Brain microvascular endothelial cell (primary cell): ENCODE measurements at regions not wholly inside any gene's neighbourhood (a gene's known extent, or its start where the extent isn't known, plus 50 kb on each side); places are given as distances from the start of the nearest gene placed in this dataset.
"Not testable (repeated sequence)": the region's sequence is repeated elsewhere in the genome, so short reads cannot be mapped to it uniquely, and the experiment has no call there.

ENCODE experiments used
- DNase-seq: peaks from one replicate; pipeline ENCODE4 v3.0.0-alpha.2; 2020
- H3K27ac ChIP-seq: fragments of 250-450 bp; sonication (Bioruptor Pico); 2 replicates; pipeline ENCODE4 v1.5.1; 2020; ENCODE audit warnings: mild to moderate bottlenecking, moderate library complexity
- H3K27me3 ChIP-seq: fragments of 250-450 bp; sonication (Bioruptor Pico); replicated peaks from 2 replicates; pipeline ENCODE4 v1.5.1; 2020; ENCODE audit warnings: mild to moderate bottlenecking
- H3K36me3 ChIP-seq: fragments of 250-450 bp; sonication (Bioruptor Pico); replicated peaks from 2 replicates; pipeline ENCODE4 v1.5.1; 2020; ENCODE audit warnings: mild to moderate bottlenecking
- H3K4me3 ChIP-seq: 2 replicates; pipeline ENCODE4 v1.5.1; 2011; ENCODE audit warnings: low read depth, mild to moderate bottlenecking, control low read depth, low read length, moderate library complexity
- CTCF ChIP-seq: IDR thresholded peaks from 2 replicates; pipeline ENCODE4 v1.5.1; 2011; ENCODE audit warnings: low read depth, mild to moderate bottlenecking, moderate library complexity, low read length, control low read depth, inconsistent platforms; ENCODE audit errors: missing control alignments
- in situ Hi-C: cut with HindIII; loops from 2 replicates; pipeline ENCODE4 v1.10.0; 2017; ENCODE audit warnings: low sequenced_read_pairs, low pct_ligation_motif_present

DNA sequence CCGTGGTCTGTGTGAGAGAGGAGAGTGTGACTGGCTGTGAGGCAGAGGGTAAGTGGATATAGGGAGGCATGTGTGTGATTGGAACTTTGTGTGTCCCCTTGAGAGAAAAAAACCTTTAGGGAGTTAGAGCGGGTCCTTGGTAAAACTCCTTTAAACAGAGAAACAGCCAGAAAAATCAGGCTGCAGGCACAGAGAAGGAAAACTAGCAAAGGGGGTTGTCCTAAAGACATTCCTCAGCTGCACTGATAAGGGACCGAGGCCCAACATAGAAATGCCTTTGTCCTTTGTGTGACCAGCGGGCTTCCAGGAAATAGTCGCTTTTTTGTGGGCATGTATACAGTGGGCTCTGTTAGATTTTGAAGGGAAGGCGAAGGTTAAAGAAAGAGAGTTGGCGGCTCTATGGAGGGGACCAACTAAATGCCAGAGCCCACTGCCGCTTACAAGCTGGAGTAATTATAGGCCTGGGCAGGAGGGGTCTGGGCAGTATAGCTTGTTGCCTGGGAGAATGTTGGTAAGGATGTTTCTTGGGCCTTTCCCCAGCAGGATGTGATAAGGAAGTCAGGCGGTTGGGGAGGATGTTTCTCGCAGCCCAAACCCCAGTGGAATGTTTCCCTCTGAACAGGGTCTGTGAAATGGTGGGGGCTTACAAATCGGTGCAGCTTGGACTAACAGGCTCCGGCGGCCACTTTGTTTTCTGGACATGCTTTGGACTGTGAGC lies 313.7 kb upstream of the ZNF337 start:
- Histone ChIP-seq H3K4me3 (peak overlapping the region; percentile 68), H3K27ac (peak overlapping the region; percentile 93)
- H3K27me3 ChIP-seq, H3K36me3 ChIP-seq, in situ Hi-C loops: not testable (repeated sequence)
- peak; percentile 46 for DNase-seq

- Histone ChIP-seq H3K4me3 (peak overlapping the region; percentile 68), H3K27ac (peak overlapping the region; percentile 93)
- in situ Hi-C loops, H3K27me3 ChIP-seq, H3K36me3 ChIP-seq: not testable (repeated sequence)
- DNase-seq: peak; percentile 94
Observed at GRCh38 chr20:26009402-26010223, 313.0 kb upstream of the ZNF337 start.

DNA sequence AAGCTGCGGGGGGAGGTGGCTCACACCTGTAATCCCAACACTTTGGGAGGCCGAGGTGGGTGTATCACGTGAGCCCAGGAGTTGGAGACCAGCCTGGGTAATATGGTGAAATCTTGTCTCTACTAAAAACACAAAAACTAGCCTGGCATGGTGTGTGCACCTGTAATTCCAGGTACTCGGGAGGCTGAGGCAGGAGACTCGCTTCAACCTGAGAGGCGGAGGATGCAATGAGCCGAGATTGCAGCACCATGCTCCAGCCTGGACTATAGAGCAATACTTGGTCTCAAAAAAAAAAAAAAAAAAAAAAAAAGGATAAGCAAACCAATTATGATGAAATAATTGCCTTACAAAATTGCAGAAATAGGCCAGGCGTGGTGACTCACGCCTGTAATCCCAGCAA lies 311.4 kb upstream of the ZNF337 start:
- H3K4me3 ChIP-seq, H3K36me3 ChIP-seq, in situ Hi-C loops, H3K27me3 ChIP-seq, DNase-seq, H3K27ac ChIP-seq: not testable (repeated sequence)

DNA sequence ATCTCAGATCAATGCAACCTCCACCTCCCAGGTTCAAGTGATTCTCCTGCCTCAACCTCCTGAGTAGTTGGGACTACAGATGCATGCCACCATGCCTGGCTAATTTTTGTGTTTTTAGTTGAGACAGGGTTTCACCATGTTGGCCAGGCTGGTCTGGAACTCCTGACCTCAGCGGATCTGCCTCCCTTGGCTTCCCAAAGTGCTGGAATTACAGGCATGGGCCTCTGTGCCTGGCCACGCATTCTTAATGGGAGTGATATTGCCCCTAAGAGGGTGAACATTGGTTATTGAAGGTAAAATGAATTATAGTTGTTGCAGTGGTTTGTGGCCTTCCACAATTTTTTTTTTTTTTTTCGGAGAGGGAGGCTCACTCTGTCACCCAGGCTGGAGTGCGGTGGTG lies 309.5 kb upstream of the ZNF337 start:
- in situ Hi-C loops, H3K27ac ChIP-seq, DNase-seq, H3K27me3 ChIP-seq, H3K36me3 ChIP-seq, H3K4me3 ChIP-seq: not testable (repeated sequence)

- DNase-seq, H3K27ac ChIP-seq, H3K4me3 ChIP-seq, H3K36me3 ChIP-seq, H3K27me3 ChIP-seq, in situ Hi-C loops: not testable (repeated sequence)
Observed at GRCh38 chr20:26003959-26004358, 307.3 kb upstream of the ZNF337 start.

DNA sequence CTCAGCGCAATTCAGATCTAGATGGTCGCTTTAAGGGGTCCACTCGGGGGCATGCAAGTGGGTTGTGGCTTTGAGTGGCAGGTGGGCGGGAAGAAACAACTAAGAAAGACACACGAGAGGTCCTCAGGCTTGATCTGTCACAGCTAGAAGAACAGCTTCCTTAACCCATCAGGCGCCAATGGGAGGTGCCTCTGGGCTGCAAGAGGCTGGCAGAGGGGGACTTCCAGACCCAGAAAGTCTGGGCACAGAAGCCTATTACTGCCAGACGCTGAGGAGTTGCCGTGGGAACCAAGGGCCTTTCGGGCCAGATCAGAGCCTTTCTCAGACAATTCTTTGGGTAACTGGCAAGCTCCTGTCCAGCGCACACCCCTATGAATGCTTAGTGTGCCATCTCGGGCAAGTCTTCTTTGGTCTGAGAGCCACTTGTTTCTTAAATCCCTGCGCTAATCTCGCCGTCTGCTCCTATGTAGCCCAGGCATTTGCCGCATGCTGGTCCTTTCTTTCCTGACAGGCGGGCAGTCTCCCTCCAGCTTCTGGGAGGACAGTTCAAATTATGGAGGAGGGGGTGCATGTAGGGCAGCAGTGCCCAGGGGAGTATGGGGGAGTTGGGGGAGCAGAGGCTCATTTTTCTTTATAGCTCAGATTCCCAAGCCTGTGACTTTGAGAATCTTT lies 300.9 kb upstream of the ZNF337 start:
- in situ Hi-C loops, H3K27ac ChIP-seq, H3K4me3 ChIP-seq, H3K27me3 ChIP-seq, H3K36me3 ChIP-seq, DNase-seq: not testable (repeated sequence)

- Histone ChIP-seq H3K27ac (no peak overlapping the region), H3K27me3 (no peaks in the 10 kb centered on the region), H3K4me3 (no peak overlapping the region), H3K36me3 (no peaks in the 10 kb centered on the region)
- no peak for TF ChIP-seq CTCF
- DNase-seq: no peak
- in situ Hi-C loops: no loop called here
Observed at GRCh38 chr20:25992146-25992545, 295.5 kb upstream of the ZNF337 start.

GRCh38 chr20:25991756-25992130 lies 295.1 kb upstream of the ZNF337 start:
- DNase-seq: no peak
- H3K27me3 ChIP-seq: no peaks in the 10 kb centered on the region
- no peak overlapping the region for H3K27ac ChIP-seq
- H3K36me3 ChIP-seq: no peaks in the 10 kb centered on the region
- H3K4me3 ChIP-seq: no peak overlapping the region
- TF ChIP-seq CTCF: no peak
- in situ Hi-C loops: no loop called here
